ENCODE measurements at regions not wholly inside any gene's neighbourhood (a gene's known extent, or its start where the extent isn't known, plus 50 kb on each side); places are given as distances from the start of the nearest gene placed in this dataset.

DNA sequence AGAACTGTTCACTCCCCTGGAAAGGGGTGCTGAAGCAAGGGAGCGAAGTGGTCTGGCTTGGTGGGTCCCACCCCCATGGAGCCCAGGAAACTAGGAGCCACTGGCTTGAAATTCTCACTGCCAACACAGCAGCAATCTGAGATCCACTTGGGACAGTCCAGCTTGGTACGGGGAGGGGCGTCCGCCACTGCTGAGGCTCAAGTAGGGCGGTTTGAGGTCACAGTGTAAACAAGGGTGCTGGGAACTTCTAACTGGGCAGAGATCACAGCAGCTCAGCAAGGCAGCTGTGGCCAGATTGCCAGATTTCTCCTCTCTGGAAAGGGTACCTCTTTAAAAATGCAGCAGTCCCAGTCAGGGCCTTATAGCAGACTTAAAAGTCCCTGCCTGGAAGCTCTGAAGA lies 53.9 kb upstream of the GALNTL6 start:
- DNase-seq: no peak

DNA sequence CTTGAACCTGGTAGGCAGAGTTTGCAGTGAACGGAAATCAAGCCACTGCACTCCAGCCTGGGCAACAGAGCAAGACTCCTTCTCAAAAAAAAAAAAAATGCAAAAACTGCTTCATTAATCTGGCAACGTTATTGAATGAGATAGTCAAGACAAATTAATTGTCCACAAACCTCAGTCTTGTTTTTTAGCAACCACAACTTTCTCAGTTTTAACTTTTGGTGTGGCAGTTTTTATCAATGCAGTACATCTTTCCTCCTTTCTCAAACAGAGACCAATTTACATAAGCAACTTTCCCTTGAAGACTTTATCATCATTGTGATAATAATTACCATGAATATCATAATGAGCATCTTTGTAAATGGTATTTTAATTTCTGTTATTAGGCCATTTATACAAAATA lies 61.7 kb upstream of the GALNTL6 start:
- no peak for DNase-seq

DNA sequence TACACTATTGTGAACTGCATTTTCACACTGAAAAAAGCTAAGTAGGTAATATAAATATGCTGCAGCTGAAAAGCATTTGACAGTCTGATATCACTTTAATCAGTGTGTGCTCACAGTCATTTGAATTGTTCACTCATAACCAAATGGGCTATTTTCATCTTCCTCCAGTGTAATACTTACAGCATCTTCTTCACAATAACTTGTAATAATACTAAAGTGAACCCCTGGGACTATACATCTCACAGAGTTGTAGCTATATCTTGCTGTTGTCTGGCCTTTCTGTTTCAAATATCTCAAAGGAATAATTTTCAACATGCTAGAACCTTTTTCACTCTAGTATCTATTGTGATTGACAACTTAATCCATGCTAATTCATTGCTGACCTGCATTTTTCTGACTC lies 66.8 kb upstream of the GALNTL6 start:
- DNase-seq: no peak

DNA sequence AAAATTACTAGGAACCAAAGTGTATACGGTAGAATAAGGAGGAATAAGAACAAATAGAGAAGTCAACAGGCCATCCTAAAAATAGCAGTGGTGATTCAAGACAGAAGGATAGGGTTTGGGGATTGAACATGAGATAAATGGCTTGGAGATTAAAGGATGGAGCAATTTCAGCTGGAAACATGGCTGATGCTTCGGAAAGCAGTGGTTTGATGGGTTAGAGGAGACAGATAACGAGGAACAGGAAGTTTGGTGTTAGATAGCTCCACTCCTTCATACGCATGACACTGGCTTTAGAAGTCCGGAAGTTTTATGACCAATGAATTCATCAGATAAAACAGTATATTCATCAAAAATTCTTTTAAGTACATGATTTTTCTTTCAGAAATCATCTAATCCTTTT lies 70.8 kb upstream of the GALNTL6 start:
- DNase-seq: no peak

DNA sequence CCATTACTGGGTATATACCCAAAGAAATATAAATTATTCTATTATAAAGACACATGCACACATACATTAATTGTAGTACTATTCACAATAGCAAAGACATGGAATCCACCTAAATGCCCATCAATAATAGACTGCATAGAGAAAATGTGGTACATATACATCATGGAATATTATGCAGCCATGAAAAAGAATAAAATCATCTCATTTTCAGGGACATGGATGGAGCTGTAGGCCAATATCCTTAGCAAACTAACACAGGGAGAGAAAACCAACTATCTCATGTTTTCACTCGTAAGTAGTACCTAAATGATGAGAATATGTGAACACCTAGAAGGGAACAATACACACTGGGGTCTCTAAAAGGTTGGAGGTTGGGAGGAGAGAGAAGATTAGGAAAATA lies 86.0 kb upstream of the GALNTL6 start:
- DNase-seq: no peak

DNA sequence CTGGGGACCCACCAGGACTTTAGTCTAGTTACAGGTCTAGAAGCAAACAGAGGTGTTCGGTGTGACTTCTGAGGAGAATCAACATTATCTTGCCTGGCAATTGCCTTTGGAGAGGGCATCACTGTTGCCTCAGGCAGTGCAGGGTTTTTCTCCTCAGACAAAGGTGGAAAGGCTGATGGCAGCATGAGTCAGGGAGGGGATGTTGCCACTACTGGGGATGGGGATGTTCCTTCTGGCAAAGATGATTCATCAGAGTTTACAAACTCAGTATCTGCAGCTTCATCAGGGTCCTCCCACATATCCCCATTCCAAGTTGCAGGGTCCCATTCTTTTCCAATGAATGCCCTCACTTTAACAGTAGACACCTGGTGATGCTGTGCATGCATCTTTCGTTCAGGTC lies 91.3 kb upstream of the GALNTL6 start:
- DNase-seq: no peak

DNA sequence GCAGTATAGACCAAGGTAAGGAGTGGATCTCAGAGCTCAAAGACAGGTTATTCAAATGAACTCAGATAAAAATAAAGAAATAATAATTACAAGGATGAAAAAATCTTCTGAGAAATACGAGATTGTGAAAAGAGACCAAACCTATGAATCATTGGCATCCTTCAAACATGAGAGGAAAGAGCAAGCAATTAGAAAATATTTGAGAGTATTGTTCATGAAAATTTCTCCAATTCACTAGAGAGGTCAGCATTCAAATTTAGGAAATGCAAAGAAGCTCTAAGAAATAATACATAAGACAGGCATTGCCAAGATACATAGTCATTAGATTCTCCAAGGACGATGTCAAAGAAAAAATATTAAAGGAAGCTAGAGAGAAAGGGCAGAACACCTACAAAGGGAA lies 93.5 kb upstream of the GALNTL6 start:
- no peak for DNase-seq

DNA sequence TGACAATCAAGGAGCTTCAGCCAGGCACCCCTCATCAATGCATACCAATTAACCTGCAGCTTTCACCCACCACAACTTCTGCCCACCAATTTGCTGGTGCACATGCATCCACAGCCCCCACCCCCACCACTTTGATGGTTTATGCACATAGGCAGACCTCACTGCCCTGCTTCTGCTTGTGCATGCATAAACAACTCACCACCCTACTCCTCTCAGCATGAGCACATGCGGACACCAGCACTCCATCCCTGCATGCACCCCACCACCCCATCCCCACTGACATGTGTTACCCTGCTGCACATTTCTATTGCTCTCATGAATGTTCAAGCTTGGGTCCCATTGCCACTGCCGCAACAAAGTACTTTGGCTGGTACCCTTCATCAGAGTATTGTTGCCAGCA lies 94.5 kb upstream of the GALNTL6 start:
- no peak for DNase-seq

DNA sequence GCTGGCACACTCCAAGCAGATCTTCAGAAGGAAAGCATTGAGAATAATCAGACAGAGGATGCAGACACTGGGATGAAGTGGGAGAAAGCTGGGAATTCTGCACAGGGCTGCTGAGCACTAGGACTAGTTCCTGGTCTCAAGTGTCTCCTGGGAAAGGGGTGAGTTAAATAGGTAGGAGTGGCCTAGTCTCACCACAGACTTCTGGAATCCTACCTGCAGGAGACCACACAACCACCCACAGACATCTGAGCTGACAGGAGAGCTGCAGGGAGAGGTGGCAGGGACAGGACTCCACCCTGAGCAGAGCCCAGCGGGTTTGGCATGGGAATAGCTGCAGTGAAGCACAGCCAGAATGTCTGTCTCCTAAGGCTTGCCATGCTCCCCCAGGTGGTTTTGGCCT lies 95.1 kb upstream of the GALNTL6 start:
- DNase-seq: no peak

DNA sequence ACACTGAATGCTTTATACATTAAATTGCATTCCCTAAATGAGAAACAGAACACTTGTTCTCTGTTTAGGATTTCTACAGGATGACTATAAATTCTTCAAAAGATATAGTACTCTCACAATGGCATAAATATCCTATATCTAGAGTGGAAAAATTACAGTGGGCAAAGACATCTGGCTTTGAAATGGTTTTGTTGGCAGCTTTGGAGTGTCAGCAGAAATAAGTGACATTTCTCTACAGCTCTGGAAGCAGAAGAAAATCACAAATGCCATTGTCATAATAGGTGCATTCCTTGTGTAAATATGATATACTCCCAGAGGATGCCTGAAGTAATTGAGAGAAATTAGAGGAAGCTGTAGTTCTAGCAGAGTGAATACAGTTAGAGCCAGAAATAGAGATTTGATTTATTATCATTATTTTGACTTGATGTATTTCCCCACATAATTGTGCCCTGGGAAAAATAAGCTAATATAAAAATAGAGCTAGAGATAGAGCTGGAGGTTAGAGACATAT lies 95.9 kb upstream of the GALNTL6 start:
- no peak for DNase-seq

DNA sequence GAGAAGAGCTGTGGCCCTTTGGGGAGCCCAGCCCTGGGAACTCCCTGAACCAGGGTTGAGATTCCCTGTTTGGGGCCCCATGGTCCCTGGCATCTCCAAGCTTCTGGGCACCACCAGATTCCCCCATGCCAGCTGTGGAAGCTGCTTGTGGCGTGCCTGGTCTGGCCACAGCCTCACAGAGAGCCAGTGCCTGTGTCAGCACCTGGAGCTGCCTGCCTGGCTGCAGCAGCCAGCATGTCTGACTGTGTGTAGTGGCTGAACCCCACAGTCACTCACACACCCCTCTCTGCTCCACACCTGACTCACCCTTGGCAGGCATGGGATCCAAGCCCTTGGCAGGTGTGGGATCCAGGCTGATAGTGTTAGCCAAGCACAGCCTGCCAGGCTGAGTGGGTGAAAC lies 97.2 kb upstream of the GALNTL6 start:
- DNase-seq: no peak

DNA sequence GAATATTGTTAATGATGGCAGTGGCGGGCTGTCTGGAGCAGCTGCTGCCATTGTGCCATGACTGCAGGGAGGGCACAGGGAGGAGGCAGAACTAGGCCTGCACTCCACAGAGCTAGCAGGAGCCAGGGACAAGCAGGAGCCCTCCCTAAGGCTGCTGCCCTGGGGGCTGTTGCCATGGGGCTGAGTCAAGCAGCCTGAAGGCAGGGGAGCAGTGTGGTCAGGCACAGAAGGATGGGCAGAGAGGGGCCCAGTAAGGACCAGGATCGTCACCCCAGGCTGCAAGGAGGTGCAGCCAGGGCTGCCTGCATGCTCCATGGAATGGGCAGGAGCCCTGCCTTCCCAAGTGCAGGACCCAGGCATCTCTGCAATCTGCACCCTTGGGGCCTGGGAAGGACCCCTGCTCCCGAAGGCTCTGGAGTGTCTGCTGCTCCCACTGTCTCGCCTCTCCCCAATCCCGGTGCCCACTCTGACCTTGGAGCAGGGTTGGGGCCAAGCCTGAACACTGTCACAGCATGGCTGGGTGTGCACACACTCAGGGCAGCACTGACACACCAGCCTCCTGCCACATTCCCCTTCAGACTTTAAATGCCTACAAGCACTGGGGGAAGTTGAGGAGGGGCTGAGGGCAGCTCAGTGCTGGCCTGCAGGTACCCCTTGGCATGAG lies 98.3 kb upstream of the GALNTL6 start:
- DNase-seq: no peak

DNA sequence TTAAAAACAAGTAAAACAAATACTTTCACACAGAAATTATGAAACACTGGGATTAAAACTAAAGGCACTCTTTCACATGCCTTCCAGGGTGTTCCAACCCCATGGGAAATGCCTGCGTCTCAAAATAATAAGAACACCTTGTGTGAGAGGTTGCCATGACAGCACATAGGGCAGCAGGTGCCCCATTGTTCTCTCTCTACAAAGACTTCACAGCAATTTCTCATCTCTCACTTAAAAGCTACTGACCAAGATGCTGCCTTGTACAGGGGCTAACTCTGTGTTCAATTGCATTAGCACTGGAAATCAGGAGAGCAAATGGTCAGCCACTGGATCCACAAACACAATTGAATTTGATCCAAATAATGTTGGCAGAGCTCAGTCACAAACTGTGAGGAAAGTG lies 102.5 kb upstream of the GALNTL6 start:
- no peak for DNase-seq

DNA sequence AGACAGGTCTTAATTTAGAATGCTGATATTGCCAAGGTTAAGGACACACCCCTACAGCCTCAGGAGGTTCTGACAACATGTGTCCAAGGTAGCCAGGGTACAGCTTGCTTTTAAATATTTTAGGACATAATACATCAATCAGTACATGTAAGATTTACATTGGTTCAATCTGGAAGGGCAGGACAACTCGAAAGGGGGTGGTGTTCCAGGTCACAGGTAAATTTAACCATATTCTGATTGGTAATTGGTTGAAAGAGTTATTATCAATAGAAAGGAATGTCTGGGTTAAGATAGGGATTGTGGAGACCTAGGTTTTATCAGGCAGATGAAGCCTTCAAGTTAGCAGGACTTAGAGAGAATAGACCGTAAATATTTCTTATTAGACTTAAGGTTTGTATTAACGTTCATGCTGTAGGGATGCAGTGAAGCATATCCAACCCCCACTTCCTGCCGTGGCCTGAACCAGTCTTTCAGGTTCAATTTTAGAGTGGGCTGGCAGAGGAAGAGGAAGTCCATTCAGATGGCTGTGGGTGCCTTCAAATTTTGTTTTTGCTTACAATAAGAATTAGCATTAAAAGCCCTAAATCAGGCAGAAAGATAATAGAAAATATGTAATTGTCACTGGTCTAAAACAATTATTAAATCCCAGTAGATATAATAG lies 136.5 kb upstream of the GALNTL6 start:
- DNase-seq: peak in 1 of 2 donors; percentile 14

DNA sequence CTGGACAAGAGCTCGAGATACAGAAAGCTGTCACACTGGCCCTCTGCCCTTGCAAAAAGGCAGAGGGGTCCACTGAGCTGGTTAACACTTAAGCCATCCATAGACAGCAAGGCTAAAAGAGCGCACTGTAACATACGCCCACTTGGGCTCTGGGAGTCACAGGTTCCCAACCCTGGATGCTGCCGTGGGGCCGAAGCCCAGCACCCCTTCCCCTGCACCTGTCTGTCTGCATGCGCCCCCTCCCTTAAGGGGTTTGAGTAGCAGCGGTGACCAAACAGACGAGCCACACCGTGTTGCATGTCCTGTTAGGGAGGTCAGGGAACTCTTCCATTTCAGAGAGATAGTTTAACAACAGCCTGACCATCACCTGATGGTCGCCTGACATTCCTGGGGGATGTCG lies 138.4 kb upstream of the GALNTL6 start:
- no peak for DNase-seq

DNA sequence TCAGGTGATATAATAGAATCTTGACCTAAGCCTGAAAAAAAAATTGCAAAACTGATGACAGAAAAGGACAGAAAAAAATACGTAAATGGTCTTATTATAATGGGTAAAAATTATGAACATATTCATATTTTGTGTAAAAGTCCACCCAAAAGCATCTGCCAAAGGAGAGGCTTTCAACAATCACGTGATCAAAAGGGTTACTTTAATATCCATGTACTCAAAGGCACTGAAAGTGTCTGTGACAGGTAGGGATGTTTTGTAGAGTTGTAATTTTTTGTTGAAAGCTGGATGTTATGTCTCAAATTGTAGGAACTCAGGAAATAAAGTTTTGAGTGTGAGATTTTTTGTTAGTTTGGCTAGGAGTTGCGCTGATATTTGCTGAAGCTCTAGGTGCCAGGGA lies 144.8 kb upstream of the GALNTL6 start:
- no peak for DNase-seq

DNA sequence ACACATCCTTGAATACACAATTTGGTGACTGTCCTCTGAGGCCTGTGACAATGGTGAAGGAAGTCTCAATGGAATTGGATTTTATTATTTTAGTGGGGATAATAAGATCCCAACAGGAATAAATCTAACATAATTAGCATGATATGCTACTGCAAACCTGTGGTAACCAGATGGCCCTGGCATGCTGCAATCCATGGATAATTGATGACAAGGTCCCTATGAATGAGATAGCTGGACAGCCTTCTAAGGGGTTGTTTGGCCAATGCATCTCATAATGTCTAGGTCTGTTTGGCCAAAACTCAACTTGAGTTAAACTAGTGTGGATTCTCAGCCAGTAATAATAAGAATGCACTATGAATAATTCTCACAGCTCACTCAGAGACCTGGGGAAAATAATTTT lies 145.3 kb upstream of the GALNTL6 start:
- DNase-seq: no peak

DNA sequence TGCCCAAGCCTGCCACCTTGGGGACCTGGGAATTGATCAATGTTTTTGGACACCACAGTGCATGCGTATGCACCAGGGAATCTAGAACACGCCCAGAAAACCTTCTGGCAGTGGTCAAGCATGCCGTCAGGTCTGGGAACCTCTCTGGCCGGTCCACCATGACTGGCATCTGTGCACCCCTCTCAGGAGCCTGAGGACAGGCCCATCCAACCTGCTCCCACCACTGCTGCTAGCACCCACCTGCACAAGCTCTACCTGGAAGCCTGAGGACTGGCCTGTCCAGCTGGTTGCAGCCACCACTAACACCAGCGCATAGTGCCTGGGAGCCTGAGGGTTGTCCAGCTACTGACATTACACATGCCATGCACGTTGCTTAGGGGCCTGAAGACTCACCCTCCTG lies 162.1 kb upstream of the GALNTL6 start:
- no peak for DNase-seq

DNA sequence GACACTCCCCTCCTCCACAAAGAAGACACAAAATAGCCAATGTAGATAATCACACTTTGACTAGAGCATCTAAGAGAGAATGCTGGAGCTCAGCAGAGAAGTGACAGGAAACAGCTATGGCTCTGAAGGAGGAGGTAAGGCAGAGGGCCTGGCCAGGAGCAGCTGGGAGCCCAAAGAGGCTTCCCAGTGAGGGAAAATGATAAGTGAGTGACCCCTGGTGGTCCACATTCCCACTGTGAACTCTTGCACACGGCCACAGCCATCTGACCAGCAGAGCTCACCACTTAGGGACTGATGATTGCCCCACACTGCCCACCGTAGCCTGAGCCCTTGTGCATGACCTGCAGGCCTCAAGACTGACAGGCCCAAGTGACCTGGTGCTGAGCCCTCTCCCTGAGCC lies 162.7 kb upstream of the GALNTL6 start:
- DNase-seq: no peak

DNA sequence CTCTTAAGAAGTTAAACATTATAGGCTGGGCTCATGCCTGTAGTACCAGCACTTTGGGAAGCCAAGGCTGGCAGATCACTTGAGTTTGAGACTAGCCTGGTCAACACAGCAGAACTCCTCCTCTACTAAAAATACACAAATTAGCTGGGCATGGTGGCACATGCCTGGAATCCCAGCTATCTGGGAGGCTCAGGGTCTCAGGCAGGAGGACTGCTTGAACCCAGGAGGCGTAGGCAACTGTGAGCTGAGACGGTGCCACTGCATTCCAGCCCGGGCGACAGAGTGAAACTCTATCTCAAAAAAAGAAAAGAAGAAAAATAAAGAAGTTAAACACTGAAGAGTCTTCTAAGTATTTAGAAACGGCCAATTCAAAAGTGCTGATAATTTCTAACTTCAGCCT lies 164.3 kb upstream of the GALNTL6 start:
- no peak for DNase-seq

DNA sequence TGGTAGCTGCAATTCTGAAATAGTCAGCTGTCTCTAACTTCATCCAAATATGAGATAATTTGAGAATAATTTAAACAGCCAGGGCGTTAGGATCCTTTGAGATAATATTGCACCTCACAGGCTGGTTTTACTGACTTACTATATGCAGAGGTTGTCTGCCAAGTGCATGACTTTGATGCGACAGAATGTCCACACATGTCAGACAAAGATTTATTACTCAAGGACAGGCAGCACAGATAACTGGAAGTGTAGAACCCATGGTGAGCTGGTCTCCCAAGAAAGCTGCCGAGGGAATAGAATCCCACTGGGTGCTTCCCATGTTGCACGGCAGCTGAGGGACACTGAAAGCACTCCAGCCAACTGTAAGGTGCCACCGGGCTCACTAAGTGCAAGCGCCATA lies 166.2 kb upstream of the GALNTL6 start:
- no peak for DNase-seq

DNA sequence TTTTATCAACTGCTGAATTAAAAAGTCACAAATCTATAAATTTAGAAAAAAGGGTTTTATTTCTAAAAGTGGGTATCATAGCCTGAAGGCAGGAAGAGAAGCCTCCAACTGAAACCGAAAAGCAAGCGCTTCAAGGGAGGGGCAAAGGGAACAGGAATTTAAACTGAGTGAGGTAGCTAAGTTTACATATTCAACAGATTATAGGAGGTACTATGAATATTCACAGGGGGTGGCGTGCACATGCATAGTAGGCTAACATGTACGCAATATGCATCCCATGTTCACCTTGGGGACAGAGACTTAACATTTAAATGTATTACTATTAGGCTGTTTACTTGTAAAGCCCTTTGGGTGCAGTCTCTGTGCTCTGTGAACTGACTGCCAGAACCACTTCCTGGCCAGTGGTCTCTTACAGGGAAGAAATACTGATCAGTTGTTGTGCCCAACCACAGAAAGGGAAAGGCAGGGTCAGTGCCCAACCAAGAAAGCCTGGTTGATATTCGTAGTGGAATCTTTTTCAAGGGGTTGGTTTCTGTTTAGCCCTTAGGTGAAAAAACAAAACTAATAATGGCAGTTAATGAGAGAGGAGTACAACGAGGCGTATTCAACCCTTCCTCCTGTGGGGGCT lies 168.7 kb upstream of the GALNTL6 start:
- no peak for DNase-seq

DNA sequence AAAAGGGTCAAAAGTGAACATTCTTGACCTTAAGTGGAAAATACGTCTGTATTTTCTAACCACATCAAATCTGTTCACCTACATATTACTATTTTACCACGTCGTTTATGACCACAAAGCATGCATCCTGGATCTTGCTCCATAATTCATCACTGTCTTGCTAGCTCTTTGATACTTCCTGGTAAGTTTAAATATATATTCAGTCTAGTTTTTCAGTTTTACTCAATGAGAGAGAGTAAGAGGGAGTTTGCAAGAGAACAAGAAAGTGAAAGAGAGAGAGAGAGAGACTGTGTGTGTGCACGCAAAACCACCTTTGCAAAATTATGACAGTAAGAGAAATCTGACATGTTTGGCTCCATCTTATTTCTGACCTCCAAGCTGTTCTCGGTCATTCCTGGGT lies 173.7 kb upstream of the GALNTL6 start:
- DNase-seq: no peak

DNA sequence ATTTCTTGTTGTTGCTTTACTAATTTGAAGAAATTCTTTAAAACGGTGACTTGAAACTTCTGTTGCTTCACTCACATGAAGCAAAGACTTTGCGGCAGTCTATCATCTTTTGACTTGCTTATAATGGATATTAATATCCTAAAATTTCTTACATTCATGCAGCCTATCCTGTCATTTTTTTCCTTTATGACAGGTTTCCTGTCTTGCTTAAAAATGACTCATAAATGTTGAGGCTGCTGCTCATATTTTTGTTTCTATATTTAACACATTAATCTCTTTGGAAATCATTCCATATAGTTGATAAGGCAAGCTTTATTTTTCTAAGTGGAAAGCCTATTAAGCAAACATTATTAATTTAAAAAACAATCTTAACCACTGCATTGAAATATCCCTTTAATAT lies 176.6 kb upstream of the GALNTL6 start:
- no peak for DNase-seq

DNA sequence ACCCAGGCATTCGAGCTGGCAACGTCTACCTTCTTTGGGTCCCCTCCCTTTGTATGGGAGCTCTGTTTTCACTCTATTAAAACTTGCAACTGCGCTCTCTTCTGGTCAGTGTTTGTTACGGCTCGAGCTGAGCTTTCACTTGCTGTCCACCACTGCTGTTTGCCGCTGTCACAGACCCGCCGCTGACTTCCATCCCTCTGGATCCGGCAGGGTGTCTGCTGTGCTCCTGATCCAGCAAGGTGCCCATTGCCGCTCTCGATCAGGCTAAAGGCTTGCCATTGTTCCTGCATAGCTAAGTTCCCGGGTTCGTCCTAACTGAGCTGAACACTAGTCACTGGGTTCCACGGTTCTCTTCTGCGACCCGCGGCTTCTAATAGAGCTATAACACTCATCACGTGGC lies 183.5 kb upstream of the GALNTL6 start:
- no peak for DNase-seq
